ENCODE measurements at regions not wholly inside any gene's neighbourhood (a gene's known extent, or its start where the extent isn't known, plus 50 kb on each side); places are given as distances from the start of the nearest gene placed in this dataset.

DNA sequence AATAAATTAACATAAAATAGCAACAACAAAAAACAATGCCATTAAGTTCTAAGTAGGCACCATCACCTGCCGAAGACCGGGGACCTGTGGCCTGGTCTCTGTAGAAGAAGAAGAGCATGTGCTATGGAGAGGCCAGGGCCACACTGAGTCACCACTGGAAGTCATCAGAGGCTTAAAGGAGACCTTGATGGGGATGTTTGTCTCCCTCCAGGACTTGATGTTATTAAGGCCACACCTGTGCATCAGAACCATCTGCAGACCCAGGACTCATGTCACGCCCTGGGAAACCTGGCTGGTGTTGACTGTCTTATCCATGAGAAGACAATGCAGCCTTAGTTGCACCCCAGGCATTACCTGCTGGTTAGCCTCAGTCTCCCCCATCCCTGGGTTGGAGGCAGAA is 292.3 kb downstream of the AACS start:
- TF ChIP-seq, protein P1, sequence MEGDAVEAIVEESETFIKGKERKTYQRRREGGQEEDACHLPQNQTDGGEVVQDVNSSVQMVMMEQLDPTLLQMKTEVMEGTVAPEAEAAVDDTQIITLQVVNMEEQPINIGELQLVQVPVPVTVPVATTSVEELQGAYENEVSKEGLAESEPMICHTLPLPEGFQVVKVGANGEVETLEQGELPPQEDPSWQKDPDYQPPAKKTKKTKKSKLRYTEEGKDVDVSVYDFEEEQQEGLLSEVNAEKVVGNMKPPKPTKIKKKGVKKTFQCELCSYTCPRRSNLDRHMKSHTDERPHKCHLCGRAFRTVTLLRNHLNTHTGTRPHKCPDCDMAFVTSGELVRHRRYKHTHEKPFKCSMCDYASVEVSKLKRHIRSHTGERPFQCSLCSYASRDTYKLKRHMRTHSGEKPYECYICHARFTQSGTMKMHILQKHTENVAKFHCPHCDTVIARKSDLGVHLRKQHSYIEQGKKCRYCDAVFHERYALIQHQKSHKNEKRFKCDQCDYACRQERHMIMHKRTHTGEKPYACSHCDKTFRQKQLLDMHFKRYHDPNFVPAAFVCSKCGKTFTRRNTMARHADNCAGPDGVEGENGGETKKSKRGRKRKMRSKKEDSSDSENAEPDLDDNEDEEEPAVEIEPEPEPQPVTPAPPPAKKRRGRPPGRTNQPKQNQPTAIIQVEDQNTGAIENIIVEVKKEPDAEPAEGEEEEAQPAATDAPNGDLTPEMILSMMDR (IDR thresholded peaks at IDR 0.05): no peak
- no peak overlapping the region for H3K27ac Mint-ChIP-seq (ENCODE audit: unreplicated experiment)
- H3K27me3 Mint-ChIP-seq (ENCODE audit: unreplicated experiment): no peaks in the 10 kb centered on the region
- no peak for DNase-seq (ENCODE audit: extremely low spot score, unreplicated experiment)
- peaks cover 2% of the 10 kb centered on the region for H3K9me3 Mint-ChIP-seq (ENCODE audit: unreplicated experiment)
- no peaks in the 10 kb centered on the region for H3K36me3 Mint-ChIP-seq (ENCODE audit: unreplicated experiment)
- no peak overlapping the region for H3K4me3 Mint-ChIP-seq (ENCODE audit: unreplicated experiment)
- no peaks in the 10 kb centered on the region for H3K4me1 Mint-ChIP-seq (ENCODE audit: unreplicated experiment)

DNA sequence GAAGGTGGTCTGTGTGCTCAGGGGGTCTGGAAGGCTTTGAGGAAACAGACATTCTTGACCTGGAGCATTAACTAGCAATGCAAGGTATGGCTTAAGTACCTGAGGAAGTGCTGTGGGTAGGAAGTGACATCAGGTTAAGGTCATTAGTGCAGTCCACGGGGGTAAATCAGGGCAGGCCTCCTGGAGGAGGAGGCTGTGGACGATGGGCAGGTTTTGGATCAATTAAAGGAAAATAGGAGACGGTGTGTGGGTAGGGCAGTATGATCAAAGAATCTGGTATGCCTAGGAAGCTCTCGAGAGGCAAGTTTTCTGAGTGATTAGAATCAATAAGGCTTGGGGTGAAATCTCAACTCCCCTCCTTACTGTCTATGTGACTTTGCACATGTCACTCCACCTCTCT is 295.3 kb downstream of the AACS start:
- DNase-seq (ENCODE audit: extremely low spot score, unreplicated experiment): no peak
- Mint-ChIP-seq H3K9me3 (ENCODE audit: unreplicated experiment) (no peaks in the 10 kb centered on the region), H3K4me3 (ENCODE audit: unreplicated experiment) (no peak overlapping the region), H3K27ac (ENCODE audit: unreplicated experiment) (no peak overlapping the region), H3K36me3 (ENCODE audit: unreplicated experiment) (no peaks in the 10 kb centered on the region), H3K4me1 (ENCODE audit: unreplicated experiment) (no peaks in the 10 kb centered on the region), H3K27me3 (ENCODE audit: unreplicated experiment) (no peaks in the 10 kb centered on the region)
- TF ChIP-seq, protein P1 (IDR thresholded peaks at IDR 0.05): no peak

DNA sequence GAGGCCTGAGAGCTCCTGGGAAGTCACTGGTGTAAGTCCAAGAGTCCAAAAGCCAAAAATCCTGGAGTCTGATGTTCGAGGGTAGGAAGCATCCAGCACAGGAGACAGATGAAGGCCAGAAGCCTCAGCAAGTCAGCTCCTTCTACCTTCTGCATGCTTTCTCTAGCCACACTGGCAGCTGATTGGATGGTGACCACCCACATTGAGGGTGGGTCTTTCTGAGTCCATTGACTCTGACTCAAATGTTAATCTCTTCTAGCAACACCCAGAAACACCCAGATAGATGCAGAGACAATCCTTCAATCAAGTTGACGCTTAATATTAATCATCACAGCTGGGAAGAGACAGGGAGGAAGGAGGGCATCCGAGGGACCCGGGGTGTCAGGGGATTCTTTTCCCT is 305.8 kb downstream of the AACS start:
- TF ChIP-seq, protein P1 (IDR thresholded peaks at IDR 0.05): no peak
- H3K36me3 Mint-ChIP-seq (ENCODE audit: unreplicated experiment): no peaks in the 10 kb centered on the region
- no peaks in the 10 kb centered on the region for H3K4me1 Mint-ChIP-seq (ENCODE audit: unreplicated experiment)
- H3K4me3 Mint-ChIP-seq (ENCODE audit: unreplicated experiment): no peak overlapping the region
- no peak for DNase-seq (ENCODE audit: extremely low spot score, unreplicated experiment)
- no peaks in the 10 kb centered on the region for H3K9me3 Mint-ChIP-seq (ENCODE audit: unreplicated experiment)
- no peak overlapping the region for H3K27ac Mint-ChIP-seq (ENCODE audit: unreplicated experiment)
- no peaks in the 10 kb centered on the region for H3K27me3 Mint-ChIP-seq (ENCODE audit: unreplicated experiment)

DNA sequence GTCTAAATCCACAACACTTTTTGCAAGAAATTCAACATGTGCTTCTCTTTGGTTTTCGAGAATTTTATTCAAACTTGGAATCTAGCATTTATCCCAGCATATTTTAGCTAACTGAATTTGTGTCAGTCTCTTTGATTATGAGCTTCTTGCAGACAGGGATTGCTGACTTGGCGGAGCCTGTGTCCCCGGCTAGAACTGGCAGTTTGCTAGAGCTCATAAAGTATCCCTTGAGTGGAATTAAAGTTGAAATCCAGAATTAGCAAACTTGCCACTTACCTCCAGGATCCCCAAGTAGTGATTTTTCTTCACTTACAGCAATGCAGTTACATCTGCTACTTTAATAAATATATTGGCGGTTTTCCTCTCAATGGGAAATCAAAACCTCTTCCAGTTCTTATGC is 306.9 kb downstream of the AACS start:
- TF ChIP-seq, protein P1 (IDR thresholded peaks at IDR 0.05): no peak
- H3K27me3 Mint-ChIP-seq (ENCODE audit: unreplicated experiment): no peaks in the 10 kb centered on the region

DNA sequence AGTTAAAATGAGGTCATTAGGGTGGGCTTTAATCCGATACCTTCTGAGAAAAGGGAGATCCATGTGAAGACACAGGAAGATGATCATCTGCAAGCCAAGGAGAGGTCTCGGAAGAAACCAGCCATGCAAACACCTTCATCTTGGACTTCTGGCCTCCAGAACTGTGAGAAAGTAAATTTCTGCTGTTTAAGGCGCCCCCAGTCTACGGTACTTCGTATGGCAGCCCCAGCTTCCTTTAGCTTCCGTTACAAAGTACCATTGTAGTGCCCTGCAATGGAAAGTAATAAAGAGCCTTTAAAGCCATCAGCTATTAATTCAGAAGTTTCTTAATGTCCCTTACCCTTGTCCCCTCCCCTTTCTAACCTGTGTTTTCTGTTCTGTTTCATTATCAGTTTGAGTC is 308.1 kb downstream of the AACS start:
- no peaks in the 10 kb centered on the region for H3K4me1 Mint-ChIP-seq (ENCODE audit: unreplicated experiment)
- H3K27me3 Mint-ChIP-seq (ENCODE audit: unreplicated experiment): no peaks in the 10 kb centered on the region
- DNase-seq (ENCODE audit: extremely low spot score, unreplicated experiment): no peak
- H3K36me3 Mint-ChIP-seq (ENCODE audit: unreplicated experiment): no peaks in the 10 kb centered on the region
- H3K27ac Mint-ChIP-seq (ENCODE audit: unreplicated experiment): no peak overlapping the region
- no peak overlapping the region for H3K4me3 Mint-ChIP-seq (ENCODE audit: unreplicated experiment)
- peaks cover 5% of the 10 kb centered on the region for H3K9me3 Mint-ChIP-seq (ENCODE audit: unreplicated experiment)
- TF ChIP-seq, protein P1 (IDR thresholded peaks at IDR 0.05): no peak

More for the DNA sequence above, 306.9 kb downstream of the AACS start:
- Mint-ChIP-seq H3K4me1 (ENCODE audit: unreplicated experiment) (no peaks in the 10 kb centered on the region), H3K27ac (ENCODE audit: unreplicated experiment) (no peak overlapping the region), H3K4me3 (ENCODE audit: unreplicated experiment) (no peak overlapping the region), H3K36me3 (ENCODE audit: unreplicated experiment) (no peaks in the 10 kb centered on the region), H3K9me3 (ENCODE audit: unreplicated experiment) (no peaks in the 10 kb centered on the region)
- DNase-seq (ENCODE audit: extremely low spot score, unreplicated experiment): no peak

All from osteocyte (in vitro differentiated cells).